GM13976 (cell line): ENCODE measurements at regions not wholly inside any gene's neighbourhood (a gene's known extent, or its start where the extent isn't known, plus 50 kb on each side); places are given as distances from the start of the nearest gene placed in this dataset.
"Not testable (repeated sequence)": the region's sequence is repeated elsewhere in the genome, so short reads cannot be mapped to it uniquely, and the experiment has no call there.

ENCODE experiments used
- DNase-seq: peaks from one replicate; pipeline ENCODE4 v3.0.0; 2012; ENCODE audit warnings: low spot score
- in situ Hi-C: fragments of 300-500 bp; cut with MboI; formaldehyde crosslinking; loops from one replicate; pipeline ENCODE4 v1.12.0; 2022; ENCODE audit warnings: low sequenced_read_pairs, mixed read lengths, inconsistent platforms; ENCODE audit not compliant: unreplicated experiment
- TF ChIP-seq, protein P1 (sequence below): IDR thresholded peaks from 2 replicates; pipeline ENCODE4 v1.5.1; 2012; ENCODE audit warnings: borderline replicate concordance, mild to moderate bottlenecking; ENCODE audit not compliant: insufficient read depth; ENCODE audit errors: extremely low read depth, missing control alignments, control extremely low read depth

DNA sequence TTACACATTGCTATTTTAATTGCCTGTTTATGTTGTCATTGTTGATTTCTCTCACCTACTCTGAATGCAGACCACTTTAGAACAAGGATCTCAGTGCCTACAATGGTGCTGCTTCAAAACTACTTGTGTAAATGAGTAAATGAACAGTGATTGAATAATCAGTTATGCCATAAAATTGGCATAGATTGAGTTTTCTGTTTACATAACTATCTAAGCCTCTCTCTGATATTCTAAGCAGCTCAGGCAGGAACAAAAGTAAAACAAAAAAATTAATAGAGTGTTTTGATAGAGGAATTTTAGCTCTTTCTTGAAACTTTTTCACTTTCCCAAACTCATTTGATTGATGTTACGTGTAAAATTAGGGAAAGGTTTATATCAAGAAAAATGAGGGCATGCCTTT is 232.3 kb upstream of the KITLG start:
- in situ Hi-C loops: no loop called here
- TF ChIP-seq, protein P1, sequence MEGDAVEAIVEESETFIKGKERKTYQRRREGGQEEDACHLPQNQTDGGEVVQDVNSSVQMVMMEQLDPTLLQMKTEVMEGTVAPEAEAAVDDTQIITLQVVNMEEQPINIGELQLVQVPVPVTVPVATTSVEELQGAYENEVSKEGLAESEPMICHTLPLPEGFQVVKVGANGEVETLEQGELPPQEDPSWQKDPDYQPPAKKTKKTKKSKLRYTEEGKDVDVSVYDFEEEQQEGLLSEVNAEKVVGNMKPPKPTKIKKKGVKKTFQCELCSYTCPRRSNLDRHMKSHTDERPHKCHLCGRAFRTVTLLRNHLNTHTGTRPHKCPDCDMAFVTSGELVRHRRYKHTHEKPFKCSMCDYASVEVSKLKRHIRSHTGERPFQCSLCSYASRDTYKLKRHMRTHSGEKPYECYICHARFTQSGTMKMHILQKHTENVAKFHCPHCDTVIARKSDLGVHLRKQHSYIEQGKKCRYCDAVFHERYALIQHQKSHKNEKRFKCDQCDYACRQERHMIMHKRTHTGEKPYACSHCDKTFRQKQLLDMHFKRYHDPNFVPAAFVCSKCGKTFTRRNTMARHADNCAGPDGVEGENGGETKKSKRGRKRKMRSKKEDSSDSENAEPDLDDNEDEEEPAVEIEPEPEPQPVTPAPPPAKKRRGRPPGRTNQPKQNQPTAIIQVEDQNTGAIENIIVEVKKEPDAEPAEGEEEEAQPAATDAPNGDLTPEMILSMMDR: no peak
- DNase-seq: no peak

DNA sequence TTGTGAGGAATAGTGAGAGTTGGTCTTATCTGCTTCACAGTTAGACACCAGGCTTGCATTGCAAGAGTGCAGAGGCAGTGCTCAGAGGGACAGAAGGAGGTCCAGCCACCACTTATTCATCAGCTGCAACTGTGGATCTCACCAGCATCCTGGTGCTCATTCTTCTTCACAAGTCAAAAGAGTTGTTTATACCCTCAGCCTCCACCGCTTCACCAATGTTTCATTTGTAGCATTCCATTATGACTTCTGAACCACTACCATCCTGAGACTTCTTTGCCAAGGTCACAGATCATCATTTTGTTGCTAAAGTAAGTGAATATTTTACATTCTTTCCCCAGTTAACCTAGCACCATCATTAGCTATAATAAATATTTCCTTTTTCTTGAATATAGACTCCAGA is 230.5 kb upstream of the KITLG start:
- DNase-seq: no peak
- TF ChIP-seq, protein P1: no peak
- in situ Hi-C loops: no loop called here

DNA sequence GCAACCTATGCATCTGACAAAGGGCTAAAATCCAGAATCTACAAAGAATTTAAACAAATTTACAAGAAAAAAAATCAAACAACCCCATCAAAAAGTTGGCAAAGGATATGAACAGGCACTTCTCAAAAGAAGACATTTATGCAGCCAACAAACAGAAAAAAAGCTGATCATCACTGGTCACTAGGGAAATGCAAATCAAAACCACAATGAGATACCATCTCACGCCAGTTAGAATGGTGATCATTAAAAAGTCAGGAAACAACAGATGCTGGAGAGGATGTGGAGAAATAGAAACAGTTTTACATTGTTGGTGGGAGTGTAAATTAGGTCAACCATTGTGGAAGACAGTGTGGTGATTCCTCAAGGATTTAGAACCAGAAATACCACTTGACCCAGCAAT is 229.6 kb upstream of the KITLG start:
- DNase-seq, in situ Hi-C loops: not testable (repeated sequence)

DNA sequence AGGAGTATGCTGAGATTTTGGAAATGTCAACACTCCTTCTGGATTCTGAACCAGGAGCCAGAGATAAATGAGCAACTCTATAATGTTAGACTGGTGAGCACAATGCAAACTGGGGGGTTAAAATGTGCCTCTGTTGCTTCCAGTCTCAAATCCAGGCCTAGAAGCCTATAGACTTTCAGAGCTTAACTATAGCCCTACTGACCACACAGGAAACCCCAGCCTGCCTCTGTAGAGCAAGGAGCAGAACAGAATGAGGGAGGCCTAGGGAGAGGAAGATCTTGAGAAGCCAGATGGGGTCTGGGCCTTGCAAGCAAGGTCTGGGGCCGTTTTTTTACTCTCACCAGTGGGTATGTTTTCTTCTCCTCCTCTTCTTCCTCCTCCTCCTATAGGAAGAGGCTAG is 225.4 kb upstream of the KITLG start:
- no peak for DNase-seq
- in situ Hi-C loops: no loop called here
- TF ChIP-seq, protein P1: no peak

DNA sequence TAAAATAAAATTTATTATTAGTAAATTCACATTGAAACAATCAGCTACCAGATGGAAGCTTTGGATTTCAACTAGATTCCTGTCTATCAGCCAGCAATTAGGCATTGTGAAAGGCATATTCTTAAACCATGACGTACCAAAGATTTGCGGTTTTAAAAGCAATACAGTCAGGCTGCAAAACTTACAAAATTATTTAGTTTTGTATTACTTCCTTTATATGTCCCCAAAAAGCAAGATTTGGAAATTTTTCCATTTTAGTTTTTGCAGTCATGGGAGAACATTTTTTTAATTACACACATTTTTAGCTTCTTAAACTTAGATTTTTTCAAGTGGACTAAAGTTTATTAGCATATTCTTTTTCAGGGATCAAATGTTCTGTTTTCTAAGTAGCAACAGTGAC is 225.0 kb upstream of the KITLG start:
- DNase-seq: no peak
- TF ChIP-seq, protein P1: no peak
- in situ Hi-C loops: no loop called here

DNA sequence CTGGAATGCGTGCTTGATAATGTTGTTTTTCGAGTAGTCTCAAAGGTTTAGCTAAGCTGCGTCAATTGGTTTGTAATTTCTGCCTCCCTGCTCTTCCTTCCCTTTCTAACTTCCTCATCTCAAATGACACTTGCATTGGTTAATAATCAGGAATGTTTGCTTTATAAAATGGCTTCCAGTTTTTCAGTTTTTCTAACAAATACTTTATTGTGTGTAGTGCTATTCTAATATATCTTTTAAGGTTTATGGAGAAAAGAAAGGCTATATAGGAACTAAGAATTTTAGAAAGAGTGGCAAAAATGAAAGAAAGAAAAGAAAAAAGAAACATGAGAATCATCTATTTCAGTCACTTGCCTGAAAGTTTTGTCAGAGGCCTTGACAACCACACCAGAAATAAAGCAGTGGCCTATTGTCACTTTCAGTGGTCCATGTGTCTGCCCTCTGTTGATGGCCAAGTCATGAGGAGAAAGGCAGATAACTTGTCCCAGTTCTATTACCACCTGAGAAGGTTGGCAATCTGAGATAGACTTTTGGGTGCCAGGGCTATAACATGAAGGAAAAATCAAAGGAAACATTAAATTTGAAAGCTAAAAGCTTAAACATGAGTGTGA is 221.9 kb upstream of the KITLG start:
- in situ Hi-C loops: no loop called here
- DNase-seq: no peak
- TF ChIP-seq, protein P1: no peak

DNA sequence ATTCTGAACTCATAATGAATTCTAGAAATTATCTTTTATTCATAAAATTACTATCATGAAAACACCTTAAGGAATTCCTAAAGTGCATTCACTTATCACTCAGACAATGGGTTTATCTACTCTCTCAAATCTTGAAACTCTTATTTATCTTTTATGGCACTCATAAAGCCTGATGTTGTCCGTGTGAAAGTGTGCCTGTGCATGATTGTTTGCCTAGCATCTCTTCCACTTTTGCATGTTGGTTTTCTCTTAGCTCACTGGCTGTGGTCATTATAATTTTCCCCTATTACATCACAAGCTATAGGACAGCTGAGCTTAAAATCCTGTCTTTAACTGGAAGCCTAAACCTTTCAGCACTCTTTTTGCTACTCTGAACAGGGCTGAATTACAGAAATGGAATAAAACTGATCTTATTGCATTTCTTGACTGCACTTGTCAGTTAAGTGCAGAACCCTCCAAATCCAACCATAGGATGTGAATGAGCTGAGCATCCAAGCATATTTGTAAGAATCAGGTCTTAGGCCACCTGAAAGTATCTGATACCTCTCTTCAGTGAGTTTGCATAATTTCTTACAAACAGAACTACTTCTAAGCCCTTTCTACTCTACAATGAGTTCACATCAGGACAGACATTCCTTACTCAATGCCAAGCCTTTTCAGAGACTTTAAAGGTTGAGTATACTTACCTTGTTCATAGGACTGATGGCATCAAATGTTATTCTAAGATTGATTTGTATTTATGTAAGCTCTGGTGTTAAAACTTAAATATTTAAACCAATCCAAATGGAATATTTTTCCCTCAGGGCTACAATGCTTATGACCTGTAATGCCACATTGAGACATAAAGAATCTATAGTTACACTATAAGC is 221.2 kb upstream of the KITLG start:
- in situ Hi-C loops: no loop called here
- TF ChIP-seq, protein P1: no peak
- no peak for DNase-seq
